Gastroesophageal sphincter (tissue), 4 donors: ENCODE measurements at regions not wholly inside any gene's neighbourhood (a gene's known extent, or its start where the extent isn't known, plus 50 kb on each side); places are given as distances from the start of the nearest gene placed in this dataset.

ENCODE experiments used
- ATAC-seq: fragments of 150-250 bp; one replicate; pipeline ENCODE4 v1.9.1; 2016; ENCODE audit warnings: mild to moderate bottlenecking, moderate library complexity
- H3K27ac ChIP-seq, 4 donors: fragments of 200-600 bp; sonication (generic) in 3 of 4; 1 replicate in 3 of 4; 2 replicates in 1 of 4; pipeline ENCODE4 v1.5.1; 2016 to 2019
- H3K27me3 ChIP-seq: fragments of 200-600 bp; sonication (generic); one replicate; pipeline ENCODE4 v1.5.1; 2019
- H3K36me3 ChIP-seq, 2 donors: fragments of 200-600 bp; sonication (generic); one replicate each; pipeline ENCODE4 v1.5.1; 2019; ENCODE audit warnings: control low read depth in 1 of 2
- H3K4me1 ChIP-seq, 3 donors: fragments of 200-600 bp; sonication (generic); 1 replicate in 2 of 3; 2 replicates in 1 of 3; pipeline ENCODE4 v1.5.1; 2016 to 2019; ENCODE audit warnings: control low read depth in 2 of 3
- H3K4me3 ChIP-seq, 2 donors: fragments of 200-600 bp; sonication (generic); one replicate each; pipeline ENCODE4 v1.5.1; 2019; ENCODE audit warnings: mild to moderate bottlenecking in 1 of 2, moderate library complexity in 1 of 2
- H3K9me3 ChIP-seq, 3 donors: fragments of 200-600 bp; sonication (generic); one replicate each; pipeline ENCODE4 v1.5.1; 2017 to 2019; ENCODE audit warnings: control low read depth in 2 of 3
- EP300 ChIP-seq: sonication (generic); formaldehyde crosslinking; IDR thresholded peaks from one replicate; pipeline ENCODE4 v1.6.1; 2017; ENCODE audit warnings: antibody characterized with exemption, mild to moderate bottlenecking
- POLR2A ChIP-seq, 2 donors: fragments of 450-650 bp; IDR thresholded peaks; one replicate each; pipeline ENCODE4 v1.6.1; 2017; ENCODE audit warnings: antibody characterized with exemption in 2 of 2, mild to moderate bottlenecking in 2 of 2, moderate library complexity in 1 of 2
- POLR2AphosphoS5 ChIP-seq: sonication (generic); formaldehyde crosslinking; IDR thresholded peaks from one replicate; pipeline ENCODE4 v1.6.1; 2017; ENCODE audit warnings: antibody characterized with exemption
- WGBS, 2 donors: methylation state at CpG; one replicate each; pipeline ENCODE4 v1.1.5; 2018; ENCODE audit warnings: low coverage in 1 of 2; 5-methylcytosine and 5-hydroxymethylcytosine counted together
- TF ChIP-seq, protein P1 (sequence below), 4 experiments: fragments of 200-600 bp in 2 of 4; fragments of 450-650 bp in 2 of 4; sonication (generic) in 1 of 4; IDR thresholded peaks; one replicate each; pipeline ENCODE4 v1.5.1; 2017 to 2019; ENCODE audit warnings: antibody characterized with exemption in 4 of 4, mild to moderate bottlenecking in 2 of 4, moderate library complexity in 2 of 4

DNA sequence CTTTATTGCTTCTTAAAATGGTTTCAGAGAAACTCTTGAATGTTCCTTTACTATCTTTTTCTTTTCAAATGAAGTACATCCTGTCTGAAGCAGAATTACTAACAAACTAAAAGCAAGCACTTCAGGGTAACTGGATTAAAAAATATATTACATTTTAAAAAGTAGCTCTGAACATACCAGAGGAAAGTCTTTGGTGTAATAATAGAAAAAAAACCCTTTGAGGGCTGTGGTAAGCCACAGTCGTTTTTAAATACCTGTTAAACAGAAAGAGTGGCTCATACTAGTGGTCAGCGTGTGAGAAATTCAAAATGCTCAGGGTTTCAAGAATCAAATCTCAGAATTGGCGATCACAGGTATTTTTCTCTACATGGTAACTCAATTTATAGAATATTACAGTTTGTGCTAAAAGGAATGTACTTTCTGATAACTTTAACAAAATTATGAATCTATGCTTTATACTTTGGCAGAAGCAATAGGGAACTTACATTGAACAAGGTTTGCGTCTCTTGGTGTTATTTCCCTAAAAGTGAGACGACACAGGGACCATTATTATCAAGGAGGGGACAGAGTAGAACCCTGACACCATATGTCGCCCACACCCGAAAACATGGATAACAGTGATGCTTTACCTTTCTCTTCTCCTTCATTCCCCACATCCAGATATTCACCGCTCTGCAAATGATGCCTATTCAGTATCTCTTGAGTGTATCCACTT lies 97.0 kb upstream of the DPH5 start:
- no peak overlapping the region for H3K27ac ChIP-seq
- WGBS, 2 donors = 74 to 75% methylated on average over 6 to 8 of the region's 8 CpGs
- H3K9me3 ChIP-seq = no peaks in the 10 kb centered on the region
- TF ChIP-seq, protein P1, sequence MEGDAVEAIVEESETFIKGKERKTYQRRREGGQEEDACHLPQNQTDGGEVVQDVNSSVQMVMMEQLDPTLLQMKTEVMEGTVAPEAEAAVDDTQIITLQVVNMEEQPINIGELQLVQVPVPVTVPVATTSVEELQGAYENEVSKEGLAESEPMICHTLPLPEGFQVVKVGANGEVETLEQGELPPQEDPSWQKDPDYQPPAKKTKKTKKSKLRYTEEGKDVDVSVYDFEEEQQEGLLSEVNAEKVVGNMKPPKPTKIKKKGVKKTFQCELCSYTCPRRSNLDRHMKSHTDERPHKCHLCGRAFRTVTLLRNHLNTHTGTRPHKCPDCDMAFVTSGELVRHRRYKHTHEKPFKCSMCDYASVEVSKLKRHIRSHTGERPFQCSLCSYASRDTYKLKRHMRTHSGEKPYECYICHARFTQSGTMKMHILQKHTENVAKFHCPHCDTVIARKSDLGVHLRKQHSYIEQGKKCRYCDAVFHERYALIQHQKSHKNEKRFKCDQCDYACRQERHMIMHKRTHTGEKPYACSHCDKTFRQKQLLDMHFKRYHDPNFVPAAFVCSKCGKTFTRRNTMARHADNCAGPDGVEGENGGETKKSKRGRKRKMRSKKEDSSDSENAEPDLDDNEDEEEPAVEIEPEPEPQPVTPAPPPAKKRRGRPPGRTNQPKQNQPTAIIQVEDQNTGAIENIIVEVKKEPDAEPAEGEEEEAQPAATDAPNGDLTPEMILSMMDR (IDR thresholded peaks at IDR 0.05) = no peak
- TF ChIP-seq POLR2AphosphoS5 (no peak), POLR2A (IDR thresholded peaks at IDR 0.05) (no peak), EP300 (no peak)
- no peaks in the 10 kb centered on the region for H3K27me3 ChIP-seq
- H3K36me3 ChIP-seq = no peaks in the 10 kb centered on the region
- no peak for ATAC-seq
- H3K4me1 ChIP-seq = no peaks in the 10 kb centered on the region
- no peak overlapping the region for H3K4me3 ChIP-seq

DNA sequence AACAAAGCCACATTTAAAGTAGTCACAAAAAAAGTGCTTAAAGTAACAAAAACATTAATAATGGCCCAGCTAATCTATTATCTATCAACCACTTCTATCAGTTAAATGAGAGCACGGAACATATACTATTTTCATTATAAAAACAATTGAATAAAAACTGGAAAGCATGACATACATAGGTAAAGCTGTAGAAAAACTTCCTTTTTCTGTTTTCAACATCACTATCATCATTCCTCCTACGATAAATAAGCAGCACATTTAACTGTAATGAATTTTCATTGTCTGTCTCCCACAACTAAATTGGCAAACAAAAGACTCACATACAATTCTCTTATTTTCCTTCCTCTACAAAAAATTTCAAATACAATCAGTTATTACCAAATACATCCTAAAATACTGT lies 96.4 kb upstream of the DPH5 start:
- no peaks in the 10 kb centered on the region for H3K36me3 ChIP-seq
- 64 to 83% methylated on average over 2 of the region's 2 CpGs for WGBS, 2 donors
- no peaks in the 10 kb centered on the region for H3K4me1 ChIP-seq
- no peak overlapping the region for H3K4me3 ChIP-seq
- no peaks in the 10 kb centered on the region for H3K9me3 ChIP-seq
- no peaks in the 10 kb centered on the region for H3K27me3 ChIP-seq
- no peak for ATAC-seq
- TF ChIP-seq EP300 (no peak), POLR2AphosphoS5 (no peak), POLR2A (IDR thresholded peaks at IDR 0.05) (no peak)
- TF ChIP-seq, protein P1 (IDR thresholded peaks at IDR 0.05) = no peak
- H3K27ac ChIP-seq = no peak overlapping the region

DNA sequence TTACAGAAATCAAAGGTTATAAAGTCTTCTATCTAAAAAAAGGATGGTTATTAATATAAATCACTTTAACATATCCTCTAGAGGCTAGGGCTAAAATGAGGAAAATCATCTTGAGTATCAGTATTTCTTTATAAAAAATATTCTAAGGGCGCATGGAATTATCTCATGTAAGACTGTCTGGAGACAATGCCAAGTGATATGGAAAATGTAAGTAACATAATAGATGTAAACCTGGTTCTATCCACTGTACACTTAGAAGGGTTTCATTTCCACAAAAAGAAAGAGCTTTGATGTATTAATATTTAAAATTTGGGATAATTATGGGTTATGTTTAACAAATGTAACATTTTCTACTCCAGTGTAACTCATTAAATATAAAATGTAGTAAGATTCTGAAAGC lies 95.9 kb upstream of the DPH5 start:
- ATAC-seq = no peak
- Histone ChIP-seq H3K4me3 (no peak overlapping the region), H3K36me3 (no peaks in the 10 kb centered on the region), H3K9me3 (no peaks in the 10 kb centered on the region), H3K27me3 (no peaks in the 10 kb centered on the region), H3K4me1 (no peaks in the 10 kb centered on the region), H3K27ac (no peak overlapping the region)
- TF ChIP-seq POLR2A (IDR thresholded peaks at IDR 0.05) (no peak), POLR2AphosphoS5 (no peak), EP300 (no peak)
- TF ChIP-seq, protein P1 (IDR thresholded peaks at IDR 0.05) = no peak
- 63 to 100% methylated on average over 1 of the region's 1 CpG for WGBS, 2 donors

DNA sequence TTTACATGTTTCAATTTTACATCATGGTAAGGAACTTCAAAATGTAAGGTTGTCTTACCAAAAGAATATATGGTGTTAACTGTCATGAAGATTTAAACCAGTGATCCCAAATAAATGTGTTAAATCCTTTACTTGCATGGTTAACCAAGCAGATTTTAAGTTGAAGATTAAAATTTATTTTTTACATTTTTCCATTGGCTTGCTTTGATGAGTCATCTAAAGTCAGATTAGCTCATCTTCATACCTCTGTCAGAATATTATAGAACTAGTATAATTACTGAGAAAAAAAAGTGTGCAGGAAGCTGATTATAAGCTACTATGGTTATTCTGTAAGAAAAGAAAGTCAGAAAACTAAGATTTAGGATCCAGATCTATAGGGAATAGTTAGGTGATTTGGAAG lies 95.3 kb upstream of the DPH5 start:
- Histone ChIP-seq H3K4me3 (no peak overlapping the region), H3K4me1 (no peaks in the 10 kb centered on the region), H3K27me3 (no peaks in the 10 kb centered on the region), H3K27ac (no peak overlapping the region), H3K9me3 (no peaks in the 10 kb centered on the region), H3K36me3 (no peaks in the 10 kb centered on the region)
- no peak for TF ChIP-seq POLR2AphosphoS5
- TF ChIP-seq, protein P1 (IDR thresholded peaks at IDR 0.05) = no peak
- no peak for TF ChIP-seq EP300
- TF ChIP-seq POLR2A (IDR thresholded peaks at IDR 0.05) = no peak
- ATAC-seq = no peak

DNA sequence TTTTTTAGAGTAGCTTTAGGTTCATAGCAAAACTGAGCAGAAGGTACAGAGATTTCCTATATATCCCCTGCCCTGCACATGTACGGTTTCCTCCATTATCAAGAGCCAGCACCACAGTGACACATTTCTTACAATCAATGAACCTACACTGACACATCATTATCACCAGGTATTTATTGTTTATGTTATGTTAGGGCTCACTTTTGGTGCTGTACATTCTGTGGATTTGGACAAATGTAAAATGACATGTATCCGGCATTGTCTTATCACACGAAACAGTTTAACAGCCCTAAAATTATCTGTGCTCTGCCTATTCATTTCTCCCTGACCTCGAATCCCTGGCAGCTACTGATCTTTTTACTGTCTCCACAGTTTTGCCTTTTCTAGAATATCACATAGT lies 93.7 kb upstream of the DPH5 start:
- Histone ChIP-seq H3K9me3 (no peaks in the 10 kb centered on the region), H3K4me3 (no peak overlapping the region), H3K27me3 (no peaks in the 10 kb centered on the region), H3K27ac (no peak overlapping the region), H3K4me1 (no peaks in the 10 kb centered on the region), H3K36me3 (no peaks in the 10 kb centered on the region)
- no peak for ATAC-seq
- TF ChIP-seq, protein P1 (IDR thresholded peaks at IDR 0.05) = no peak
- TF ChIP-seq POLR2A (IDR thresholded peaks at IDR 0.05) (no peak), POLR2AphosphoS5 (no peak), EP300 (no peak)
- 92 to 95% methylated on average over 4 of the region's 4 CpGs for WGBS, 2 donors
